NOMO-1 (cell line): ENCODE measurements at regions not wholly inside any gene's neighbourhood (a gene's known extent, or its start where the extent isn't known, plus 50 kb on each side); places are given as distances from the start of the nearest gene placed in this dataset.

Experiments
- DNase-seq, 2 experiments: peaks; one replicate each; lab custom pipeline; 2025; ENCODE audit not compliant: unreplicated experiment in 2 of 2; lab: John Stamatoyannopoulos, UW

DNA sequence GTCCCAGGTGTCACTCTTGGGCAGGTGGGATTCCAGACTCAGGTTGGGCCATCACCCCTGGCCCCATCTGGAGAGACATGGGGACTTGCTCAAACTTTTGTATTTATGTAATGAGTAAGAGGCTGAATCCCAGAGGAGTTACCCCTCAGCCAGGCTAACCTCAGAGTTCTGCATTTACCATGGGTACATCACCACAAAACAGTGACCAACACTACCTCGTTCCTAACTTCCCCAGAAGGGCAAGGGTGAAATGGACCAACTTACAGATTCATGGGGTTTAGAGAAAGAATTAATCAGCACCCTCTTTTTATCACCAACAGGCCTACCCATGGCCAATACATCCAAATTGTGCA, 259.9 kb upstream of the MARCKS start:
- no peak for DNase-seq

DNA sequence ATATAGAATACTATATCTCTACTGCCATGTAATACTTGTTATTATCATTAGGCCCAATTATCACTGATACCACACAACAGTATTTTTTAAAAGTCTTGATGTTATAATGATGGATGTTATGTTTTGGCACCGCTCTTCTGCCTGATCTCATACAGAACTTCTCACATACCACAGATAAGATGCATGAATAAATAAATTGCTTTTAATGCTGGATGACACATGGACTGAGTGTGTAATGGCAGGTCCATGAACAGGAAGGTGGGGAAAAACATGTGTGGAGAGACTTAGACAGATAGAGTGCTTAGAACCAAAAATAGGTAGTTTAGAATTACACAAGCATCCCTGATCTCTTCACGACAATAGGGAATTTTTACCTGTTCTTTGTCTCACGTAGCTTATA, 258.4 kb upstream of the MARCKS start:
- no peak for DNase-seq

DNA sequence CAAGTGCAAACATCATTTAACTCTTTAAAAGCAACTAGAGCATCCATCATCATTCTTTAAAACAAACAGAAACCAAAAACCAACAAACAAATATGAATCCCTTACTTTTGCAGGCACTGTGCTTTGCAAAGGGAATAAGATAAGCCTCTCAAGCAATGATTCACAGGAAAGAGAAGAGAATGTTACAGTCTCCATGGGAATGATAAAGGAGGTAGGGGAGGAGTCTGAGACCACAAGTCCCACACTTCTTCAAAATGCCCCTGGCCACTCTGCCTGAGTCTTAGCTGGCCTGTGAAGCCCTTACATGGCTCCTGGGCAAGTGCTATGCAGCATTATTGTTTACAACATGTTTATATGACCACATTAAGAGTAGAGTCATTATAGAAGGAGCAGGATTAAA, 257.7 kb upstream of the MARCKS start:
- no peak for DNase-seq

DNA sequence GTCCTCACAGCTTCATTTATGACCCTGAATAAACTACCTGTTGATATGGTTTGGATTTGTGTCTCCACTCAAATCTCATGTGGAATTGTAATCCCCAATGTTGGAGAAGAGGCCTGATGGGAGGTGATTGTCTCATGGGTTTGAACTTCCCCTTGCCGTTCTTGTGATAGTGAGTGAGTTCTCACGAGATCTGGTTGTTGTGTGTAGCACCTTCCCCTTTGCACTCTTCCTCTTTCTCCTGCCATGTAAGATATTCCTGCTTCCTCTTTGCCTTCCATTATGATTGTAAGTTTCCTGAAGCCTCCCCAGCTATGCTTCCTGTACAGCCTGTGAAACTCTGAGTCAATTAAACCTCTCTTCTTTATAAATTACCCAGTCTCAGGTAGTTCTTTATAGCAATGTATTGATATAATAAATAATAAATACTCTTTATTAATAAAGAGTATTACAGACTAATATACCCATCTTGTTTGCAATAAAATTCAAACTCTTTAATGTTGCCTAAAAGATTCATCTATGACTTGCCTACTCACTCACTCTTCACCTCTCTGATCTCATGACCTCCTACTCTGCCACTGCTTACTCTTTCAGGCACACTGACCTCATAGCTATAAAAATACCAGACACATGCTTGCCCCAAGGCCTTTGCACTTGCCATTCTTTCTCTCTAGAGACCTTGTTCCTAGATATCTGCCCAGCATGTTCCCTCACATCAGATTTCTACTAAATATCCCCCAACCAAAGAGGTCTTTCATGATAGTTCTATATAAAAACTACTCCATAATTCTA, 256.4 kb upstream of the MARCKS start:
- peak; percentile 15 to 28 for DNase-seq

DNA sequence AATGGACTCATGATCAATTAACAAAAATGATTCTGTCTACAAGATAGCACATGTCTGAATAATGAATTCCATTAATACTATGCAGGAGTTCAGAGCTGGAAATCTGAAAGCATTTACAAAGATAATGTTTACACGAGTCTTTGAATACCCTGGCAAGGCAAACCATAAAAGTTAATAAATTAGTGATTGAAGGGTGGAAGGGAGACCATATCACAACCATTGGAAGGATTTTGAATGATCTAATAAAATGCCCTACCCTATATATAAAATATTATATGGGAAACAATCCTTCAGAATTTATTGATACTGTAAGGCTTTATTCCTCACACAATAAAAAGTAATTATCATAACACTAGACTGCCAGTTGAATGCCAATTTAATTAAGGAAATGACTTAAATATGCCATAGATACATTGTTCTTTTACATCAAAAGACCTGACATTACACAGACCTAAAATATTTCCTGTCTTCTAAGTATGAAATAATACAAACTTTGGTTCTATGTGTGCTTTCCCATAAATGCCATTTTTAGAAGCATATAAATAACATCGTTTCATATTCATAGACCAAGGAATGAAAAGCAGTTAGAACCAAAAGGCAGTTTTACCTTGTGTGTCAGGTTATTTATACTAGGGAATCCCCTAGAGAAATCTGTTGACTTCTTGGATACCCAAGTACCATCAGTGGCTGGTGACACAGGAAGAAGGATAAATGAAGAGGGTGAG, 249.2 kb upstream of the MARCKS start:
- no peak for DNase-seq

DNA sequence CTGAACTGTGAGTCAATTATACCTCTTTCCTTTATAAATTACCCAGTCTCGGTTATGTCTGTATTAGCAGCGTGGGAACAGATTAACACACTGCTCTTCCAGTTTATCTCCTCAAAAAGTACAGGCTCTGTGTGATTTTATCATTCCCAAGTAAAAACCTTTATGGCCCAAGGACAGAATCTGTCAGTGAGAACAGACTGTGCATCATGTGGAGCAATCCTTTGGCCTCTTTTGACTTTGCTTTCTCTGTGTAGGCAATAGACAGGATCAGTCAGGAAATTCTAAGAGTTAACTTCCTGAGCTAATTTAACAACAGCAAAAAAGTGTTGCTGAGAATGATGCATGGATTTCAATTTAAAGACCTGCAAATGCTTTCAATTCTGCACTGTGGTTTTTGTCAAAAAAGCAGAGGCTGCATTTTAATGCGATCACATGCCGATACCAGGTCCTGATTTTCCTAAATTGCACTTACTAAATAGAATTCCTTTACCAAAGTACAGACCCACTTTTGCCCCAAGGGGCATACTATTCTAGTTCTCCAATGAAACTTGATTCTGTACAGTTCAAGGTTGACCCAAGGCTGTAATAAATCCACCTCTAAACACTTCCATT, 246.7 kb upstream of the MARCKS start:
- no peak for DNase-seq

DNA sequence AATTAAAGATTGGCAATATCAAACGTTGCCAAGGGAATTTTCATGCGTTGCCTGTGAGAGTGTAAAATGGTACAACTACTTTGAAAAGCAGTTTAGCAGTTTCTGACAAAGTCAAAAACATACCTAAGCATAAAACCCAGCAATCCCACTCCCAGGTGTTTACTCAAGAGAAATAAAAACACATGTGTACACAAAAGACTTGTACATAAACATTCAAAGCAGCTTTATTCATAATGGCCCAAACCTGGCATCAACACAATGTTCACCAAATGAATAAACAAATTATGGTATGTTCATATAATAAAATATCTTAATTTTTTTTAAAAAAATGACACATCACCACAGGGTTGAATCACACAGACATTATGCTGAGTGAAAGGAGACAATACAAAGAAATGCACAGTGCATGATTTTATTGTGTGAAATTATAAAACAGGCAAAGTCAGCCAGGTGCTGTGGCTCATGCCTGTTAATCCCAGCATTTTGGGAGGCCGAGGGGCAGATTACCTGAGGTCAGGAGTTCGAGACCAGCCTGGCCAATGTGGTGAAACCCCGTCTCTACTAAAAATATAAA, 240.4 kb upstream of the MARCKS start:
- DNase-seq = no peak

DNA sequence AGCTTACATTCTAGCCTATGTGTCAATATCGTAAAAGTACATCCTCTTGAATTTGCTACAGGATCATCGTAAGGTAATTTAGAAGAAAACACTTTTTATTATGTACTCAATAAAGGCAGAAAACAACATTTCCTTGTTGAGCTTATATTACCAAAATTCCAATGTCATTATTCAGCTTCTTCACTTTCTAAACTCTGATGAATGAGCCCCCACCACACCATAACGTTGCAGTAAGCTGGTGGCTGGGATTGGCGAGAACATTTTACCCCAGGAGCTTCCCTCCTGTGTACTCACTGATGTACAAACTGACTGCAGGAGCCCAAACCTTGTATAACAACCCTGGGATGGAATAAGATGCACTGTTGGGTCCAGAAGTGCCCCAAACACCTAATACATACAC, 238.1 kb upstream of the MARCKS start:
- no peak for DNase-seq

DNA sequence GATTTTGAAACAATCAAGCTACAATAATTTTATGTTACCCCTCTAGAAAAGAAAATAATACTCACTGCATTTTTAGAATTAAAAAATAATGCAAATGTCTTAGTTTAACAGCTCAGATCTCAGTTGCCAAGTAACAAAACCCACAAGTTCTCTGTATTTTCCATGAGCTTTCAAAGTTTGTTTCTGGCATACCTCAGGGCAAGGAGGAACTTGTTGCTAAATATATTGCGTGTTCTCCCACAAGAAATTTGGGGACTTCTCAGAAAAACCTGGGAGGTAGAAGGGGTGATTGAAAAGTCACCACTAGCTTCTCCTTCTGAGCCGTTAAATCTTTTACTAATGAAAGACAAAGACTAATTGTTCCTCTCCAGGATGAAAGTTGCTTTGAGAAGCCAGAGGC, 236.8 kb upstream of the MARCKS start:
- DNase-seq = no peak

DNA sequence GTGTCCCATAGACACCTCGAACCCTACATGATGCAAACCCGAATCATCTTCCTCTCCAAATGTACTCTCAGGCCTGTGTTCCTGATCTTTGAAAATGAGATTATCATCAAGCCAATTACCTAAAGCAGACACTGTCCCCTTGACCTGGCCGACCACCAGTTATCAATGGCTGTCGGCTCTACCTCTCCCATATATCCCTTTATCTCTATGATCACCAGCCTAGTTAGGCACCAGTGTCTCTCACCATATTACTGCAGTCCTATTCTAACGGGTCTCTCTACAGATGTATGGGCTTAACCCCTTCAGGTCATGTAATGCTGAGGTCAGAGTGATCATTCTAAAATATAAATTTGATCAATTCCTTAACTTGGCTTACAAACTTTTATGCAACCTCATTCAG, 234.9 kb upstream of the MARCKS start:
- no peak for DNase-seq

DNA sequence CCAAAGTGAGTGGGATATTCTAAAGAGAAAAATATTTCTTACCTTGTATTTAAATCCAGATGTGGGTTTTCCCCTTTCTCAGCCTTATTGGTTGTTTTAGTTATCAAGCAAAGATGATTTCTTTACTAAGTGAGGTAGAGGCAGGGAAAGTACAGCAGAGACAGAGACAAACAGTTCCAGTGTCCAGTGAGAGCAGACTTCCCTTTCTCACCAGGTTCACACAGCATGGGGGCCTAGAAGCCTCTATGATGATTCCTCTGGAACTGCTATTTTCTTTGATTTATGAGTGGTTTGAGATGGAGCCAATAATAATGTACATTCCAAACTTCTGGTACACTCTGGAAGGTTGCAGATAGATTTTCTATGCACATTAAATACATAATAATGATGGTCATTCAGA, 234.0 kb upstream of the MARCKS start:
- DNase-seq = no peak

DNA sequence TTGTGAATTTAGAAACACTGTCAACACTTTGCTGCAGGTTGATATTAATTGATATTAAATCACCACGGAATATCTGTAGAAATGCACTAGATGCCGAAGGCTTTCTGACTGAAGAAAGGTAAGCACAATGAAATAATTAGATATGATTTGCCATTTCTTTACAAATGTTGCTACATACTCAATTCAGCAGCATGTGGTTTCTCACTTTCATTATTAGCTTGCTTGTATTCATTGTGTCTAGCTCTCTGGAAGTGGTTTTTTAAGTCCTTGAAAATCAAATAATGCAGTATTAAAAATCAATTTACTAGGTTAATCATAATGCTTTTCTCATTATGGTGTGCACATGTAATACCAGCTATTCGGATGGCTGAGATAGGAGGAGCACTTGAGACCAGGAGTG, 231.3 kb upstream of the MARCKS start:
- no peak for DNase-seq

DNA sequence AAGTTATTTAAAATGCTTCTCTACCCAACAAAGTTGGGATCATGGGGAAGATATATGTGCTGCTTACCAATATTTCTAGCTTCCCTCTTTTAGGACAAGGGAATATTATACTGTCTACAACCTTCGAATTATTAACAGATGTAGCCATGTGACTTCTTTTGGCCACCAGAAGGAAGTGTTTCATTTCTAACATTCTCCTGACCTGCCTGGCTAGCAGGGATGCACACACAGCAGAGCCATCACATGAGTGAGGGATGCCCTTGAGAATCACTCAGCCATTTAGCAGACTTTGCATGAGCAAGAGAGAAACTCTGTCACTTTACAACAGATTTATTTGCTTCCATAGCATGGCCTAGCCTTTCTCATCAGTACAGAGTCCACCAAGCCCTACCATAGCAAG, 230.7 kb upstream of the MARCKS start:
- DNase-seq = no peak

DNA sequence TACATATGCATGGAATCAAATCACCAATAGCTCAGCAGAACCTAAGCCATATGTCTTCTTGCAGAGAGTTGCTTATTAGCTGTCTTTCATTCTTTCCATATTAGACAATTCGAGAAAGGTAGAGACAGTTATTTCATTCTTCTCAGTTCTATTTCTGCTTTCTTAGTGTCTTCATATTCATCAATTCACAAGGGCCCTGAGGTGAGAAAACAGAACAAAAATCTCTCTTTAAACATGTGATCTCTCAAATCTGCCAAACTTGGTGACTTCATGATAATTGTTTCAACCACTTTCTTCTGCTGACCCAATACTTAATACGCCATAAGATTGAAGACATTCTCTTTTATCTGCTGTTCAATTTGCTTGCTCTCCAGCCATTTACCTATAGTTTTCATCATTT, 229.7 kb upstream of the MARCKS start:
- DNase-seq = no peak

DNA sequence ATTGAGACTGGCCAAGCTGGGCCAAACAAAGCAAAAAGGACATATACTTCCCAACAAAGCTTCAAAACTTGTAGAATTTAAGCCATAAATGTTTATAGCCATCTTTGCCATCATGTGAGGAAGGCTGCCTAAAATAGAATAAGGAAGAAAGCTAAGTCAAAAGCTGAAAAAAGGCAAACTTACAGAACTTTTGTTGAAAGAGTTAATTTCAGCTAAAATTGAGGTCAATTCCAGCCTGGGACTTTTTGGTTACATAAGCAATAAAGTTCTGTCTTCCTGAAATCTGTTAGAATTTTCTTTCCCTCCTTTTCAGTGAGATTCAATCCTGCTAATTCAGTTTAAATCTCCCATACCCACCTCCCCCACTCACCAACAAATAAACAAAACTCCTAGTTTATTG, 227.9 kb upstream of the MARCKS start:
- DNase-seq = no peak

DNA sequence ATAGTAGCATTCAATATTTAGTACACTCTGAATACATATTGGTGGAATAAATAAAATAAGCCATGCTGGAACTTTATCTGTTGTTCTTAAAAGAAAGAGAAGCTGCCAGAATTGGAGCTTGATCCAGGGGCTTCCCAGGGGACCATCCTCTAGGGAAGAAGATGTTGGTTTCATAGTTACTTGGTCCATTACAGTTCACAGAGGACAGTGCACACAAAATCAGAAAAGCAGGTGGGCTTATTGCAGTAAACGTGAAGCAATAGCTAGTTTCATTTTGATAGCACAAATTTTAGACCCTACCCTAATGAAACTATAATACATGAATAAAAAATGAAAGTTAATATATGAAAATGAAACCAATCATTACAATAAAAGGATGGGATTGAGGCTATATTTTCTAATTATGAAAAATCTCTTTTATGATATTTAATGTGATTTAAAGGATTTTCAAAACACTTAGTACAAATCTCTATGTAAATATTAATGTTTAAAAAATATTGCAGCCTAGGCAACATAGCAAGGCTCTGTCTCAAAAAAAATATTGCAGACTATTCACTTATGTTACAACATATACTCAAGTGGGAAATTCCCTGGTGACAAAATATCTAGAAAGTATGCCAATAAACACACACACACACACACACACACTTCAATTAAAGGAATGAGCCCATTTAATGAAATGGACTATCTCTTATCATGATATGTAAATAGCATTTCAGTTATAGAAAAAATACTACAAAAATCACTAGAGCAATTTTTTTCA, 227.0 kb upstream of the MARCKS start:
- DNase-seq = peak in 1 of 2 experiments; percentile 22

DNA sequence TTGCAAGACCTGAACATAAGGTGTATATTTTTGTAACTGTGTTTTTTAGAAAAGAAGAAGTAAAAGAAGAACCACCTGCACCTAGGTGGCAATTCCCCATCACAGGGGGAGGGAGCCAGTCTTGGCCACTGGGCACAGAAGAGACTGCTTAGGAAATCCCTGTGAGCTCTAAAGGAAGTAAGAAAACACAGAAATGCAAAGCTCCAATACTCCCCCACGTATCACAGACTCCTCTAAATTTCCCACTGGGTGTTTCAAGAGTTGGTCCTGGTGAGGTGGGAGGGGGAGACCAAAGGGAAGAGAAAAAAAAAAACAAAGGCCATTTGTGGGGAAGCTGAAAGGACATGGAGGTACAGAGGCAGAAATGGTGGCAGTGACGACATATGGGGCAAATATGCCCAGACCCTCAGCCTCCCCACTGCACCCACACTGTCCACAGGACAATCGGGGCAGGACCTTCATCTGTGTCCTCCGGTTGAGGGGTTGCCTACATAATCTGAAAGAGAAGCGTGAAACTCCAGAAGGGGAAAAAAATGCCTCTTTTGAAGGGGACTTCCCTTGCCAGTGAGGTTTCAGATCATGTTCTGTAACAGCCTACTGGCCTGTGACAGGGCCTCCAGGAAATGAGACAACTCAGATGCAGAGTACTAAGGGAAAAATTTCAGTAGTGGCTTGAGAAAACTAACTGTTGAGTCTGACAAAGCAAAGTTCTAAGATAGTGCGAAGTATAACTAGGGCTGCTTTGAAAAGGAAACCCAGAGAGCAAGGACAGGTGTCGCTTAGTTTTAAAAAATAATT, 226.2 kb upstream of the MARCKS start:
- peak; percentile 66 to 82 for DNase-seq

DNA sequence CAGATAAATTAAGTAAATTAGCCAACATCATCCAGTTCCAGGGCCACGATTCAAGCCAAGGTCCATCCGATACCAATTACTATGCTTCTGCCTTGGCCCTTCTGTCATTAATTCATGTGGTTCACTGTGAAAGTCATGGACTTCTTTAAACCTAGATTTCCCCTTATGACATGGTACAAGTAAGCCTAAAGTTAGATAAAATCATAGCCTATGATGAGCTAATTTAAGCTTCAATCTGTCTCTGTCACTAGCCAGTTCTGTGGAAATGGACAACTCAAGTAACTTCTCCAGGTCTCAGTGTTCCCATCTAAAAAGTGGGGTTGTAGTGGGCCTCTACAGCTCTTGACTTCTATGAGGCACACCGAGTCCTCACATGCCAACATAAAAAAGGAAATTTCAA, 225.5 kb upstream of the MARCKS start:
- no peak for DNase-seq

DNA sequence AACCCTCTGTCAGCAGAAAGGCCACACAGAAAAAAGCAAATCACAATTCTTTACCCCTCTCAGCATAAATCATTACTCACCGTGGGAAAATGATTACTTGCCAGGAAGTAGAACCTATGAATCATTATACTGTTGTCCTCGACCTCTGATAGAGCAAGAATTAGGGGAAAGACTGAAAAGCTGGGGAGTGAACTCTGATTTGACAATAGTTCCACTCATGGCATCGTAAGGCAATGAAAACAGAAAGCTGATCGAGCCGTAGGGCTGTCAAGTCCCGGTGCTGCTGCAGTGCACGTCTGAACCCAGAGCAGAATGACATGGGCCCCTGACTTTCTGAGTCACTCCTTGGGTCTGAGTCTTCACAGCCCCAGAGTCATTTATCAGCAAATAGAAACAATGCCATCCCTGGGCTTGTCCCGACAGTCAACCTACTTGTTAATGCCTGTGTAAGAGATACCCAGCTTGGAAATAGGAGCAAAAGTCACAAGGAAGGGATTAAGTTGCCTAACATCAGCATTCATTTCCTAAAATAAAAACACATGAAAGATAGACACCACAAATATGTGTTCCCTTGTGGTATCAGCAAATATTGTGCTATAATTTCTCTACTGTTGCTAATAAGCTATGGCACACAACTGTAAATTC, 224.8 kb upstream of the MARCKS start:
- peak; percentile 28 to 54 for DNase-seq

DNA sequence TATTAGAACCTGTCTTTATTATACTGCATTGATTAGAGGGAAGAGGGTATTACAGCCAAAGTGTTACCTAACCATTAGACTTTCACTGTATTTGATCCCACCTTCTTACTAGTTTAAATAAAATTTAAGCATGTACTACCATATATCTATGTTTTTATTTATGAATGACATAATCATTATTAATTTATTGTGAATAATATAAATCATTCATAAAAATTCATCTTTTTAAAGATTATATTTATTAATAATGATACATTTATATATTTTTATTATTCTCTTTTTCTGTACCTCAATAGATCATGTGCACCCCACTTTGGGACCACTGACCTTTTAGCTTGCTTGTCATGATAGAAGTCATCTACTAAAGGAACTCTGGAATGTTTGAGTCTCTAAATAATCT, 223.5 kb upstream of the MARCKS start:
- DNase-seq = no peak
